ENCODE measurements at regions not wholly inside any gene's neighbourhood (a gene's known extent, or its start where the extent isn't known, plus 50 kb on each side); places are given as distances from the start of the nearest gene placed in this dataset.

DNA sequence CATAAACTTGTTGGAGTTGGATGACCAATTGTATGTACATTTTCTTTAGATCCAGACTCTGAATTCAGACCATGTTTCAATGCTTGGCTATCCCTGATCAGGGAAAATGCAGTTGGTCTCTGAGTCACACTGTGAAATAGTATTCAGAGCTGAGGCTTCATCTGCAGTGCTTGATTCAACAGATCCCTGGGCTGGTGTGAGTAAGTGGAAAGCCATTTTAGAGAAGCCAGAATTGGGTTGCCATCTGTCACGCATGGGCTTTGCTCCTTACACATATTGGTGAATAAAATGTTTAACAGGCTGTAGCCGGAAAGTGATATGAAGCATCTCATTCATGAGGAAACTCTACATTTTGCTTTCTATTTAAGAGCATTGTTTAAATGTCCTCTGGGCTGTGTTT lies 50.0 kb upstream of the ACYP2 start:
- H3K9me3 ChIP-seq (ENCODE audit: control insufficient read depth in 2 of 3, low read length in 3 of 3), result no peaks in the 10 kb centered on the region
- H3K27me3 ChIP-seq (ENCODE audit: control insufficient read depth in 2 of 2, insufficient read depth in 2 of 2, low read length in 2 of 2), result no peaks in the 10 kb centered on the region
- H3K4me1 ChIP-seq (ENCODE audit: control insufficient read depth in 2 of 2, insufficient read depth in 2 of 2, low read length in 2 of 2), result no peaks in the 10 kb centered on the region
- ChIA-PET POLR2A (no interaction called here), CTCF (no interaction called here)
- peaks cover 0 to 2% (median 0%) of the 10 kb centered on the region in 11 donors for H3K9me3 Mint-ChIP-seq
- DNase-seq (no peak), ATAC-seq (no peak)
- H3K4me3 Mint-ChIP-seq, result no peak overlapping the region
- H3K4me1 Mint-ChIP-seq, result peaks cover 0 to 10% (median 0%) of the 10 kb centered on the region in 7 donors
- peaks cover 0 to 3% (median 0%) of the 10 kb centered on the region in 5 donors for H3K27me3 Mint-ChIP-seq
- peaks cover 2 to 38% (median 26%) of the 10 kb centered on the region in 5 donors for H3K36me3 Mint-ChIP-seq
- intact Hi-C loops (cut with micrococcal nuclease), result no loop called here
- no peak overlapping the region for H3K27ac Mint-ChIP-seq
- no peak overlapping the region for H3K27ac ChIP-seq (ENCODE audit: low read depth, low read length)
- no peak overlapping the region for H3K4me3 ChIP-seq (ENCODE audit: low read length)
- no peaks in the 10 kb centered on the region for H3K36me3 ChIP-seq (ENCODE audit: control insufficient read depth in 2 of 3, insufficient read depth in 3 of 3, low read length in 3 of 3)

DNA sequence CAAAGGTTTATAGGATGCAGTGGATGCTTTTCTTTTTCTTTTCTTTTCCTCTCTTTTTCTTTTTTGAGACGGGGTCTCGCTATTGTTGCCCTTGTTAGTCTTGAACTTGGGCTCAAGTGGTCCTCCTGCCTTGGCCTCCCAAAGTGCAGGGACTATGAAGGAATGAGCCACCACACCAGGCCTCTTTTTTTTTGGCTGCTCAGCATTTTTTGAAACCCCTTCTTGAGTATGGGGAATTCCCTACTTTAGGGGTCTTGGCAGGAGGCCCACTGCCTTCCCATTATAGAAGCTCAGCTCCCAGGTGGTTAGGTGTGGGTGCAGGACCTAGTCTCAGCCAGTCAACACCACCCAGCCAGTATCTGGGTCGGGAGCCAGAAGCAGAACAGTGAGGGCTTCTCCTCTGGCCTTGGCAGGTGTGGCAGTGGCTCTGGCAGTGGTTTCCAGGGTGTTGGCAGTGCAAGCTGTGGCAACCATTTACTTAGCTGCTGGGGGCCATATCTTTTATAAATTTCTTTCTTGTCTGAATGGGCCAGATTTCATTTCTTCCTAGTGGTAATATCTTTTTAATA lies 51.4 kb upstream of the ACYP2 start:
- no peaks in the 10 kb centered on the region for H3K4me1 ChIP-seq (ENCODE audit: control insufficient read depth in 2 of 2, insufficient read depth in 2 of 2, low read length in 2 of 2)
- no peaks in the 10 kb centered on the region for H3K36me3 ChIP-seq (ENCODE audit: control insufficient read depth in 2 of 3, insufficient read depth in 3 of 3, low read length in 3 of 3)
- no peaks in the 10 kb centered on the region for H3K9me3 ChIP-seq (ENCODE audit: control insufficient read depth in 2 of 3, low read length in 3 of 3)
- no peak overlapping the region for H3K4me3 Mint-ChIP-seq
- H3K27me3 Mint-ChIP-seq, result peaks cover 0 to 3% (median 0%) of the 10 kb centered on the region in 5 donors
- H3K4me3 ChIP-seq (ENCODE audit: low read length), result no peak overlapping the region
- no peaks in the 10 kb centered on the region for H3K27me3 ChIP-seq (ENCODE audit: control insufficient read depth in 2 of 2, insufficient read depth in 2 of 2, low read length in 2 of 2)
- H3K27ac ChIP-seq (ENCODE audit: low read depth, low read length), result no peak overlapping the region
- H3K9me3 Mint-ChIP-seq, result peaks cover 0 to 5% (median 0%) of the 10 kb centered on the region in 11 donors
- peaks cover 6 to 42% (median 29%) of the 10 kb centered on the region in 5 donors for H3K36me3 Mint-ChIP-seq
- peaks cover 0 to 10% (median 0%) of the 10 kb centered on the region in 7 donors for H3K4me1 Mint-ChIP-seq
- DNase-seq (no peak), ATAC-seq (no peak)
- no peak overlapping the region for H3K27ac Mint-ChIP-seq
- ChIA-PET CTCF (interaction anchor here (0.5 kb wide), 1 partner anchor 10 kb away, joined by 3 read pairs; no protein-coding TSS in a partner anchor), POLR2A (interaction anchor here (0.5 kb wide), 1 partner anchor 12 kb away, joined by 4 read pairs; no protein-coding TSS in a partner anchor)
- intact Hi-C loops (cut with micrococcal nuclease), result no loop called here

DNA sequence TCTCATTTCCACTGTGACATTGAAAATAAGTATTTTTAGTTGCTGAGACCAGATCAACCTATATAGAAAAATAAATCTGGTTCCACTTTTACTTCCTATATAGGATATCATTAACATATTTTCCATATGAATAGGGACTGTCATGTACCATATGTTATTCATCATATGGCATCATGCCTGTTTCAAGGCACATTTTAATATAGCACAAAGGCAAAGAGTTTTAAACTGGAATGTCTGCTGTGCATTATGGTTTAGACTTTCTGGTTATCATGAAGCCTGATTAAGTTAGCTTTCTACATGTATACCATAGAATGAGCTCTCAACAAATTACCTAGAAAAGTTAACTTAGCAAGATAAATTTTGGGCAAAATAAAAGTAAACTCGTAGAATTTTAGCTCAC lies 53.0 kb upstream of the ACYP2 start:
- no peaks in the 10 kb centered on the region for H3K4me1 ChIP-seq (ENCODE audit: control insufficient read depth in 2 of 2, insufficient read depth in 2 of 2, low read length in 2 of 2)
- H3K36me3 ChIP-seq (ENCODE audit: control insufficient read depth in 2 of 3, insufficient read depth in 3 of 3, low read length in 3 of 3), result no peaks in the 10 kb centered on the region
- ATAC-seq, result no peak
- ChIA-PET POLR2A (no interaction called here), CTCF (no interaction called here)
- peaks cover 0 to 5% (median 0%) of the 10 kb centered on the region in 11 donors for H3K9me3 Mint-ChIP-seq
- DNase-seq, result no peak
- no peaks in the 10 kb centered on the region for H3K27me3 ChIP-seq (ENCODE audit: control insufficient read depth in 2 of 2, insufficient read depth in 2 of 2, low read length in 2 of 2)
- peaks cover 6 to 39% (median 35%) of the 10 kb centered on the region in 5 donors for H3K36me3 Mint-ChIP-seq
- no peak overlapping the region for H3K4me3 ChIP-seq (ENCODE audit: low read length)
- no peak overlapping the region for H3K27ac ChIP-seq (ENCODE audit: low read depth, low read length)
- no peaks in the 10 kb centered on the region for H3K27me3 Mint-ChIP-seq
- no peak overlapping the region for H3K27ac Mint-ChIP-seq
- H3K4me3 Mint-ChIP-seq, result no peak overlapping the region
- peaks cover 0 to 5% (median 0%) of the 10 kb centered on the region in 7 donors for H3K4me1 Mint-ChIP-seq
- H3K9me3 ChIP-seq (ENCODE audit: control insufficient read depth in 2 of 3, low read length in 3 of 3), result no peaks in the 10 kb centered on the region
- intact Hi-C loops (cut with micrococcal nuclease), result no loop called here

DNA sequence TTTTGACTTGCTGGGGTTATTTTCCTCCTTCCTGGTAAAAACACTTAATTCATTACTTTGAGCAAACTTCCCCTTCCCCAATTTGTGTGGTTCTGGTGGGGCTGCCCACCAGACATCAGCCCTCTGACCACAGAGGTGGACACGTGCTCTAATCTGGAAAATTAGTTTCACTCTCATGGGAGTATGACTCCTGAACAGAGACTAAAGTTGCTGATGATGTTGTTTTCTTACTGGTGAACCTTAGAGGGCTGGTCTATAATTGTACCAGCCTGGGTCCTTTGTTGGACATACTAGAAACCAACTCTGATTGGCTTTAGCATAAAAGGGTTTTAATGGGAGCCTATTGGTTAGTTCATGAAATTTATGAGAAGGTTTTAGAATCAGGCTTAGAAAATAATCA lies 54.1 kb upstream of the ACYP2 start:
- no peaks in the 10 kb centered on the region for H3K9me3 ChIP-seq (ENCODE audit: control insufficient read depth in 2 of 3, low read length in 3 of 3)
- Mint-ChIP-seq H3K9me3 (peaks cover 0 to 5% (median 0%) of the 10 kb centered on the region in 11 donors), H3K27ac (peak overlapping the region in 1 of 9 donors; percentile 58), H3K36me3 (peaks cover 4 to 37% (median 31%) of the 10 kb centered on the region in 5 donors), H3K27me3 (no peaks in the 10 kb centered on the region), H3K4me1 (peaks cover 0 to 5% (median 0%) of the 10 kb centered on the region in 7 donors), H3K4me3 (no peak overlapping the region)
- no peaks in the 10 kb centered on the region for H3K4me1 ChIP-seq (ENCODE audit: control insufficient read depth in 2 of 2, insufficient read depth in 2 of 2, low read length in 2 of 2)
- ATAC-seq, result no peak
- no peak for DNase-seq
- intact Hi-C loops (cut with micrococcal nuclease), result no loop called here
- H3K27me3 ChIP-seq (ENCODE audit: control insufficient read depth in 2 of 2, insufficient read depth in 2 of 2, low read length in 2 of 2), result no peaks in the 10 kb centered on the region
- no peak overlapping the region for H3K27ac ChIP-seq (ENCODE audit: low read depth, low read length)
- POLR2A ChIA-PET, result interaction anchor here (0.7 kb wide), 1 partner anchor 631 kb away, joined by 3 read pairs; no protein-coding TSS in a partner anchor
- CTCF ChIA-PET, result no interaction called here
- no peaks in the 10 kb centered on the region for H3K36me3 ChIP-seq (ENCODE audit: control insufficient read depth in 2 of 3, insufficient read depth in 3 of 3, low read length in 3 of 3)
- H3K4me3 ChIP-seq (ENCODE audit: low read length), result no peak overlapping the region

DNA sequence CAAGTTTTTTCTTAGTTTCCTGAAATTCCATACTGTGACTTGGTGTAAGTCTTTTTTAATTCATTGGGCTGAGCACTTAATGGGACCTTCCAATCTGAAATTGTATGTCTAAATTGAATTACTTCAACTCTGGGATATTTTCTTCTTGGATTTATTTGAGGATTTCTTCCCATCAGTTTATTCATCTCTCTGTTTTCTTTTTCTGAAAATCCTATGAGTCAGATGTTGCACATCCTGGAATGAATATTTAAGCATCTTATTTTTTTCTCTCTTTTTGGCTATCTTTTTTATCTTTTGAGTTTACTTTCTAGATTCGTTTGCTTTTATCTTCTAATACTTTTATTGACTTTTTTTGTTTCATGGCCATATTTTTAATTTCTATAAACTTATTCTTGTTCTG lies 55.4 kb upstream of the ACYP2 start:
- peaks cover 0 to 26% (median 22%) of the 10 kb centered on the region in 5 donors for H3K36me3 Mint-ChIP-seq
- Histone ChIP-seq H3K27ac (ENCODE audit: low read depth, low read length) (no peak overlapping the region), H3K4me3 (ENCODE audit: low read length) (no peak overlapping the region), H3K36me3 (ENCODE audit: control insufficient read depth in 2 of 3, insufficient read depth in 3 of 3, low read length in 3 of 3) (no peaks in the 10 kb centered on the region), H3K4me1 (ENCODE audit: control insufficient read depth in 2 of 2, insufficient read depth in 2 of 2, low read length in 2 of 2) (no peaks in the 10 kb centered on the region), H3K9me3 (ENCODE audit: control insufficient read depth in 2 of 3, low read length in 3 of 3) (no peaks in the 10 kb centered on the region), H3K27me3 (ENCODE audit: control insufficient read depth in 2 of 2, insufficient read depth in 2 of 2, low read length in 2 of 2) (no peaks in the 10 kb centered on the region)
- ATAC-seq (no peak), DNase-seq (no peak)
- H3K4me1 Mint-ChIP-seq, result peaks cover 0 to 5% (median 3%) of the 10 kb centered on the region in 7 donors
- intact Hi-C loops (cut with micrococcal nuclease), result no loop called here
- H3K9me3 Mint-ChIP-seq, result peaks cover 0 to 5% (median 0%) of the 10 kb centered on the region in 11 donors
- H3K4me3 Mint-ChIP-seq, result no peak overlapping the region
- CTCF ChIA-PET, result no interaction called here
- H3K27ac Mint-ChIP-seq, result no peak overlapping the region
- no peaks in the 10 kb centered on the region for H3K27me3 Mint-ChIP-seq
- POLR2A ChIA-PET, result no interaction called here

DNA sequence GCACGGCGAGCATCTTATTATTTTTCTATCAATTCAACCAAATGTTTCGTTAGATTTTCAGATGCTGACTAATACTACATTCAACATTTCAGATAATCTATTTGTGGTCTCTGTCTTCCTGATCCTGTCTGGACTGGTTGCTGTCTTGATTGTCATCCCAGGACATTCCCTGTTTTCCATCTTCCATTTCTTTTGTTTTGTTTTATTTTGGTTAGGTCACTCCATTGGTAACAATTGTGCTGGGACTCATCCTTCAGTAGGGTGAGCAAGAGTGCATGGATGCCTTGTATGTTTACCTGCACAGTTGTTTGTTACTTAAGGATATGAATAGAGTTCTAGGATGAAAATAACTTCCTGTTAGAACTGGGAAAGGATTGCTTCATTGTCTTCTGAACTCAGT lies 55.9 kb upstream of the ACYP2 start:
- no peak overlapping the region for H3K4me3 Mint-ChIP-seq
- CTCF ChIA-PET, result no interaction called here

DNA sequence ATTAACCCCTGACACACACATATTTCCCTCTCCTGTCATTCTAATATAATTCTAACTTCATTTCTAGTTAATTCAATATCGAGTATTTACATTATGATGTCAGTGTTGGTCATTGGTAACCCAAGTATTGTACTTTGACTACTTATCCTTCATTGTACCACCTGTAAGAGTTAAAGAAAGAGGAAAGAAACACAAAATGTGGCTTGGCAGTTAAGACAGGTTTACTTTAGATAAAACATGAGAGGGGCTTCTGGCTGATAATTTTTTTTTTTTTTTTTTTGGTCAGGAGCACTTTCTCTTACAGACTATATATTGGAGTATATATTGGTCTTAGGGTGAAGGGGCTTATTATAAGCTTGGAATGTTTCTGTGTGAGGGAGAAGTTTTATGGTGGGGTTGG lies 57.0 kb upstream of the ACYP2 start:
- intact Hi-C loops (cut with micrococcal nuclease), result no loop called here
- POLR2A ChIA-PET, result no interaction called here
- H3K27ac Mint-ChIP-seq, result peak overlapping the region in 1 of 9 donors; percentile 19

More for the DNA sequence above, 55.9 kb upstream of the ACYP2 start:
- Histone ChIP-seq H3K36me3 (ENCODE audit: control insufficient read depth in 2 of 3, insufficient read depth in 3 of 3, low read length in 3 of 3) (no peaks in the 10 kb centered on the region), H3K27ac (ENCODE audit: low read depth, low read length) (no peak overlapping the region), H3K4me1 (ENCODE audit: control insufficient read depth in 2 of 2, insufficient read depth in 2 of 2, low read length in 2 of 2) (peaks cover 1 to 3% of the 10 kb centered on the region in 2 donors), H3K4me3 (ENCODE audit: low read length) (no peak overlapping the region), H3K27me3 (ENCODE audit: control insufficient read depth in 2 of 2, insufficient read depth in 2 of 2, low read length in 2 of 2) (no peaks in the 10 kb centered on the region), H3K9me3 (ENCODE audit: control insufficient read depth in 2 of 3, low read length in 3 of 3) (no peaks in the 10 kb centered on the region)
- Mint-ChIP-seq H3K27ac (no peak overlapping the region), H3K4me1 (peaks cover 2 to 9% (median 8%) of the 10 kb centered on the region in 7 donors), H3K27me3 (no peaks in the 10 kb centered on the region), H3K36me3 (peaks cover 0 to 25% (median 20%) of the 10 kb centered on the region in 5 donors), H3K9me3 (peaks cover 0 to 5% (median 0%) of the 10 kb centered on the region in 11 donors)
- ATAC-seq (no peak), DNase-seq (no peak)
- intact Hi-C loops (cut with micrococcal nuclease), result no loop called here
- POLR2A ChIA-PET, result no interaction called here

More for the DNA sequence above, 57.0 kb upstream of the ACYP2 start:
- H3K4me3 Mint-ChIP-seq, result no peak overlapping the region
- H3K9me3 Mint-ChIP-seq, result peaks cover 0 to 11% (median 5%) of the 10 kb centered on the region in 11 donors
- H3K36me3 ChIP-seq (ENCODE audit: control insufficient read depth in 2 of 3, insufficient read depth in 3 of 3, low read length in 3 of 3), result no peaks in the 10 kb centered on the region
- no peaks in the 10 kb centered on the region for H3K27me3 ChIP-seq (ENCODE audit: control insufficient read depth in 2 of 2, insufficient read depth in 2 of 2, low read length in 2 of 2)
- no peaks in the 10 kb centered on the region for H3K27me3 Mint-ChIP-seq
- peaks cover 13 to 19% (median 15%) of the 10 kb centered on the region in 7 donors for H3K4me1 Mint-ChIP-seq
- no peak for ATAC-seq
- H3K27ac ChIP-seq (ENCODE audit: low read depth, low read length), result no peak overlapping the region
- no peak overlapping the region for H3K4me3 ChIP-seq (ENCODE audit: low read length)
- no peaks in the 10 kb centered on the region for H3K9me3 ChIP-seq (ENCODE audit: control insufficient read depth in 2 of 3, low read length in 3 of 3)
- no peak for DNase-seq
- H3K36me3 Mint-ChIP-seq, result peaks cover 4 to 27% (median 24%) of the 10 kb centered on the region in 5 donors
- peaks cover 5 to 12% of the 10 kb centered on the region in 2 donors for H3K4me1 ChIP-seq (ENCODE audit: control insufficient read depth in 2 of 2, insufficient read depth in 2 of 2, low read length in 2 of 2)
- CTCF ChIA-PET, result no interaction called here
